ENCODE measurements at regions not wholly inside any gene's neighbourhood (a gene's known extent, or its start where the extent isn't known, plus 50 kb on each side); places are given as distances from the start of the nearest gene placed in this dataset.

- TF ChIP-seq FOXM1 (IDR thresholded peaks at IDR 0.05; ENCODE audit: low read depth), result no peak
- TF ChIP-seq FOXM1 (CRISPR knock-in tag; IDR thresholded peaks at IDR 0.05; ENCODE audit: low read depth), result no peak
- no peak for TF ChIP-seq PRDM10 (IDR thresholded peaks at IDR 0.05; ENCODE audit: partially characterized antibody)
- no peak for TF ChIP-seq THAP12 (CRISPR knock-in tag; IDR thresholded peaks at IDR 0.05)
- TF ChIP-seq POLR2A (conservative IDR thresholded peaks at IDR 0.05), result no peak
Measured at GRCh38 chr18:56283316-56283715, 355.1 kb downstream of the TXNL1 start (continued).
